H1 (cell line): ENCODE measurements at regions not wholly inside any gene's neighbourhood (a gene's known extent, or its start where the extent isn't known, plus 50 kb on each side); places are given as distances from the start of the nearest gene placed in this dataset.

ENCODE experiments used
- CTCF ChIA-PET: fragments of 300-600 bp; sonication (Branson Sonifier 250); formaldehyde crosslinking; loops from one replicate; lab custom pipeline; 2021; ENCODE audit not compliant: partially characterized antibody; lab: Charles Lee
- POLR2A ChIA-PET: fragments of 300-600 bp; sonication (Branson Sonifier 250); formaldehyde crosslinking; loops from one replicate; lab custom pipeline; 2021; ENCODE audit warnings: inconsistent platforms; ENCODE audit not compliant: partially characterized antibody; lab: Charles Lee
- DNase-seq, 2 experiments: peaks; one replicate each; pipeline versions ENCODE4 v3.0.0 to v3.0.0-alpha.2; 2010 to 2022; ENCODE audit warnings: low spot score in 2 of 2, low read depth in 1 of 2, mixed read lengths in 1 of 2
- FAIRE-seq: peaks from 2 replicates; lab custom pipeline; 2011; peaks lifted over from hg19 to GRCh38; lab: Jason Lieb, UNC
- H2AFZ ChIP-seq: 2 replicates; pipeline ENCODE4 v1.8.1; 2012; ENCODE audit warnings: low read length, inconsistent platforms
- H2AK5ac ChIP-seq: 2 replicates; pipeline ENCODE4 v1.6.1; 2013; ENCODE audit warnings: low read depth, low read length
- H2BK120ac ChIP-seq: replicated peaks from 2 replicates; pipeline ENCODE3; 2013; ENCODE audit warnings: low read depth, low read length, inconsistent platforms
- H2BK12ac ChIP-seq: 2 replicates; pipeline ENCODE4 v1.6.1; 2013; ENCODE audit warnings: low read depth, low read length
- H2BK15ac ChIP-seq: 2 replicates; pipeline ENCODE4 v1.6.1; 2013; ENCODE audit warnings: low read length
- H2BK20ac ChIP-seq: 2 replicates; pipeline ENCODE4 v1.6.1; 2013; ENCODE audit warnings: low read length
- H2BK5ac ChIP-seq: 2 replicates; pipeline ENCODE4 v1.6.1; 2013; ENCODE audit warnings: low read depth, low read length
- H3K14ac ChIP-seq: 2 replicates; pipeline ENCODE4 v1.6.1; 2013; ENCODE audit warnings: inconsistent platforms; ENCODE audit not compliant: insufficient read length
- H3K18ac ChIP-seq: 2 replicates; pipeline ENCODE4 v1.6.1; 2013; ENCODE audit warnings: low read length; ENCODE audit errors: extremely low read depth
- H3K23ac ChIP-seq: 2 replicates; pipeline ENCODE4 v1.6.1; 2013; ENCODE audit warnings: inconsistent platforms; ENCODE audit not compliant: insufficient read length
- H3K23me2 ChIP-seq: 2 replicates; pipeline ENCODE4 v1.6.1; 2013; ENCODE audit warnings: low read depth, low read length
- H3K27ac ChIP-seq: 2 replicates; pipeline ENCODE4 v1.6.1; 2011; ENCODE audit warnings: low read depth, low read length, inconsistent platforms
- H3K27me3 ChIP-seq, 4 experiments: replicated peaks in 1 of 4; 1 replicate in 1 of 4; 2 replicates in 3 of 4; pipeline versions ENCODE4 v1.6.1 to v1.8.1; 2011 to 2013; ENCODE audit warnings: low read length in 3 of 4, mild to moderate bottlenecking in 3 of 4, inconsistent platforms in 2 of 4, mixed read lengths in 2 of 4, moderate library complexity in 1 of 4; ENCODE audit not compliant: control insufficient read depth in 3 of 4, insufficient read depth in 3 of 4; ENCODE audit errors: extremely low read depth in 1 of 4
- H3K36me3 ChIP-seq, 4 experiments: 2 replicates each; pipeline versions ENCODE4 v1.6.1 to v1.8.1; 2011 to 2013; ENCODE audit warnings: mild to moderate bottlenecking in 4 of 4, low read length in 3 of 4, moderate library complexity in 2 of 4, control low read depth in 1 of 4, inconsistent platforms in 1 of 4; ENCODE audit not compliant: insufficient read depth in 4 of 4, control insufficient read depth in 2 of 4
- H3K4ac ChIP-seq: replicated peaks from 2 replicates; pipeline ENCODE3; 2013; ENCODE audit warnings: low read length, low read depth, mixed read lengths, inconsistent platforms; ENCODE audit not compliant: insufficient read length
- H3K4me1 ChIP-seq, 4 experiments: replicated peaks in 1 of 4; 1 replicate in 1 of 4; 2 replicates in 3 of 4; pipeline versions ENCODE4 v1.6.1 to v1.8.1; 2011 to 2013; ENCODE audit warnings: low read length in 3 of 4, inconsistent platforms in 2 of 4, mixed read lengths in 1 of 4; ENCODE audit not compliant: insufficient read depth in 4 of 4, control insufficient read depth in 3 of 4
- H3K4me2 ChIP-seq, 2 experiments: 2 replicates each; pipeline versions ENCODE4 v1.6.1 to v1.8.1; 2011 to 2013; ENCODE audit warnings: low read depth in 2 of 2, low read length in 2 of 2, control low read depth in 1 of 2, inconsistent platforms in 1 of 2, mild to moderate bottlenecking in 1 of 2; ENCODE audit not compliant: insufficient read depth in 1 of 2
- H3K4me3 ChIP-seq, 4 experiments: fragments of 200-600, 300-600 bp in 1 of 4; sonication (generic), shearing (Covaris generic), sonication (Bioruptor Twin) in 1 of 4; 2 replicates each; pipeline versions ENCODE4 v1.5.1 to v1.8.1; 2011 to 2016; ENCODE audit warnings: low read length in 4 of 4, low read depth in 3 of 4, control low read depth in 2 of 4, inconsistent platforms in 2 of 4, mild to moderate bottlenecking in 2 of 4, mixed read lengths in 1 of 4, moderate library complexity in 1 of 4; ENCODE audit not compliant: insufficient read depth in 2 of 4; ENCODE audit errors: extremely low read depth in 1 of 4
- H3K56ac ChIP-seq: replicated peaks from 2 replicates; pipeline ENCODE3; 2013; ENCODE audit warnings: low read depth, mild to moderate bottlenecking, mixed read lengths, low read length, inconsistent platforms; ENCODE audit not compliant: insufficient read length
- H3K79me1 ChIP-seq: 2 replicates; pipeline ENCODE4 v1.6.1; 2013; ENCODE audit warnings: low read depth, low read length, control low read depth
- H3K79me2 ChIP-seq, 2 experiments: 2 replicates each; pipeline versions ENCODE4 v1.6.1 to v1.8.1; 2012 to 2013; ENCODE audit warnings: low read length in 2 of 2, mild to moderate bottlenecking in 2 of 2, inconsistent platforms in 1 of 2; ENCODE audit not compliant: insufficient read depth in 2 of 2, control insufficient read depth in 1 of 2
- H3K9ac ChIP-seq, 4 experiments: replicated peaks in 1 of 4; 1 replicate in 1 of 4; 2 replicates in 3 of 4; pipeline versions ENCODE4 v1.6.1 to v1.8.1; 2011 to 2013; ENCODE audit warnings: low read depth in 3 of 4, low read length in 3 of 4, control low read depth in 2 of 4, mild to moderate bottlenecking in 2 of 4, moderate library complexity in 2 of 4, inconsistent platforms in 1 of 4; ENCODE audit errors: extremely low read depth in 1 of 4
- H3K9me3 ChIP-seq, 2 experiments: 2 replicates each; pipeline versions ENCODE4 v1.6.1 to v1.8.1; 2012 to 2013; ENCODE audit warnings: mild to moderate bottlenecking in 2 of 2, moderate library complexity in 2 of 2, control low read depth in 1 of 2, inconsistent platforms in 1 of 2, low read depth in 1 of 2, low read length in 1 of 2, mixed read lengths in 1 of 2; ENCODE audit not compliant: insufficient read depth in 2 of 2
- H4K20me1 ChIP-seq, 2 experiments: replicated peaks in 1 of 2; 2 replicates each; pipeline versions ENCODE3 to v1.8.1; 2011 to 2013; ENCODE audit warnings: inconsistent platforms in 2 of 2, low read length in 2 of 2, mild to moderate bottlenecking in 1 of 2; ENCODE audit not compliant: insufficient read depth in 2 of 2, control insufficient read depth in 1 of 2
- H4K5ac ChIP-seq: 2 replicates; pipeline ENCODE4 v1.6.1; 2013; ENCODE audit warnings: low read length, low read depth, mixed read lengths, inconsistent platforms; ENCODE audit not compliant: insufficient read length
- H4K8ac ChIP-seq: 2 replicates; pipeline ENCODE4 v1.8.0; 2013; ENCODE audit warnings: mild to moderate bottlenecking, moderate library complexity, low read length, inconsistent platforms; ENCODE audit not compliant: insufficient read depth; ENCODE audit errors: extremely low read depth
- H4K91ac ChIP-seq: replicated peaks from 2 replicates; pipeline ENCODE3; 2013; ENCODE audit warnings: low read length, mixed read lengths, inconsistent platforms; ENCODE audit not compliant: insufficient read length
- CBX5 ChIP-seq: fragments of 300-800, 300-1000 bp; sonication (generic); IDR thresholded peaks from 2 replicates; pipeline ENCODE4 v1.7.1; 2016; ENCODE audit warnings: antibody characterized with exemption, low read length, low read depth
- TEAD4 ChIP-seq: IDR thresholded peaks from 2 replicates; pipeline ENCODE4 v1.6.1; 2012; ENCODE audit warnings: low read depth, low read length, inconsistent platforms, mixed read lengths
- WGBS, 2 experiments: shearing (Covaris generic) in 1 of 2; methylation state at CpG; one replicate each; pipeline versions ENCODE4 v1.1.6 to v1.1.7; 2013 to 2015; ENCODE audit warnings: low lambda C conversion rate in 2 of 2, mixed read lengths in 2 of 2, inconsistent platforms in 1 of 2, low coverage in 1 of 2, missing lambda C conversion rate in 1 of 2; ENCODE audit not compliant: insufficient replicate concordance in 2 of 2, insufficient coverage in 1 of 2, insufficient read length in 1 of 2; ENCODE audit errors: extremely low coverage in 1 of 2, missing lambda C conversion rate in 1 of 2; 5-methylcytosine and 5-hydroxymethylcytosine counted together

GRCh38 chr2:145813481-145813880 lies 1293.6 kb upstream of the ZEB2 start:
- Histone ChIP-seq H3K23me2 (no peaks in the 10 kb centered on the region), H4K91ac (no peak overlapping the region), H2BK20ac (no peak overlapping the region), H3K4me3 (no peak overlapping the region), H3K56ac (no peak overlapping the region), H3K18ac (no peak overlapping the region), H2AK5ac (no peak overlapping the region), H3K27ac (no peak overlapping the region), H2AFZ (no peak overlapping the region), H2BK5ac (no peak overlapping the region), H2BK15ac (no peak overlapping the region), H3K9me3 (no peaks in the 10 kb centered on the region), H3K9ac (no peak overlapping the region), H3K23ac (no peak overlapping the region), H4K5ac (no peak overlapping the region), H3K79me2 (no peaks in the 10 kb centered on the region), H4K20me1 (no peaks in the 10 kb centered on the region), H3K36me3 (no peaks in the 10 kb centered on the region), H2BK120ac (no peak overlapping the region), H4K8ac (no peak overlapping the region), H2BK12ac (no peak overlapping the region), H3K14ac (no peak overlapping the region), H3K27me3 (no peaks in the 10 kb centered on the region), H3K4ac (no peak overlapping the region), H3K79me1 (no peaks in the 10 kb centered on the region), H3K4me1 (no peaks in the 10 kb centered on the region; a peak in 1 of 7 replicates), H3K4me2 (no peak overlapping the region)
- 82% methylated on average over 3 of the region's 3 CpGs; no CpG with 5 or more reads in 1 of the 2 experiments for WGBS, 2 experiments
- ChIA-PET POLR2A (no interaction called here), CTCF (interaction anchor here (0.6 kb wide), 1 partner anchor 103 kb away, joined by 3 read pairs; no protein-coding TSS in a partner anchor)
- FAIRE-seq (no peak), DNase-seq (no peak)
- TF ChIP-seq CBX5 (no peak), TEAD4 (0 out of 2 replicates have a peak, but pooled peaks have one; percentile 34)
